GM12878 (cell line): ENCODE measurements at regions not wholly inside any gene's neighbourhood (a gene's known extent, or its start where the extent isn't known, plus 50 kb on each side); places are given as distances from the start of the nearest gene placed in this dataset.

Experiments used
- CEBPB ChIP-seq, 2 experiments: fragments of 150-350 bp in 1 of 2; IDR thresholded peaks; 2 replicates each; pipeline ENCODE4 v1.6.1; 2012 to 2014; ENCODE audit warnings: low read depth in 2 of 2, low read length in 2 of 2, borderline replicate concordance in 1 of 2, inconsistent platforms in 1 of 2
- EED ChIP-seq: sonication (generic); IDR thresholded peaks from 2 replicates; pipeline ENCODE4 v1.6.1; 2016; ENCODE audit warnings: antibody characterized with exemption, low read depth
- EP300 ChIP-seq, 2 experiments: fragments of 150-350 bp in 1 of 2; IDR thresholded peaks; 2 replicates each; pipeline ENCODE4 v1.6.1; 2011 to 2012; ENCODE audit warnings: low read depth in 2 of 2, low read length in 2 of 2, borderline replicate concordance in 1 of 2, improper control_type of control experiment in 1 of 2, inconsistent platforms in 1 of 2; ENCODE audit not compliant: control insufficient read depth in 1 of 2
- EZH2 ChIP-seq: IDR thresholded peaks from 2 replicates; pipeline ENCODE4 v1.6.1; 2012; ENCODE audit warnings: low read depth, mild to moderate bottlenecking, control low read depth, inconsistent platforms, low read length, borderline replicate concordance; ENCODE audit not compliant: control insufficient read depth
- HDAC2 ChIP-seq: fragments of 200-600 bp; sonication (generic); IDR thresholded peaks from 2 replicates; pipeline ENCODE4 v1.6.1; 2017
- MAX ChIP-seq: IDR thresholded peaks from 2 replicates; pipeline ENCODE4 v1.6.1; 2012; ENCODE audit warnings: low read depth, low read length, improper control_type of control experiment
- MEF2A ChIP-seq: IDR thresholded peaks from 2 replicates; pipeline ENCODE4 v1.6.1; 2011; ENCODE audit warnings: low read depth, mild to moderate bottlenecking, low read length, moderate library complexity; ENCODE audit not compliant: insufficient read depth
- POLR2AphosphoS5 ChIP-seq: IDR thresholded peaks from 2 replicates; pipeline ENCODE4 v1.6.1; 2011; ENCODE audit warnings: mild to moderate bottlenecking, low read length, inconsistent platforms
- SMAD1 ChIP-seq: fragments of 450-650 bp; IDR thresholded peaks from 2 replicates; pipeline ENCODE4 v1.6.1; 2018; ENCODE audit warnings: mild to moderate bottlenecking, low read depth; ENCODE audit not compliant: partially characterized antibody
- SP1 ChIP-seq: IDR thresholded peaks from one replicate; pipeline ENCODE4 v1.6.1; 2011; ENCODE audit warnings: low read depth, low read length
- ZNF622 ChIP-seq: fragments of 450-650 bp; IDR thresholded peaks from 2 replicates; pipeline ENCODE4 v1.6.1; 2017; ENCODE audit warnings: mild to moderate bottlenecking, inconsistent platforms
- TF ChIP-seq, protein P1 (sequence below): IDR thresholded peaks from 2 replicates; pipeline ENCODE4 v1.6.1; 2011; ENCODE audit warnings: low read depth, low read length, improper control_type of control experiment, borderline replicate concordance
- TF ChIP-seq, protein P2 (sequence below): fragments of 450-650 bp; IDR thresholded peaks from 2 replicates; pipeline ENCODE4 v1.6.1; 2016; ENCODE audit warnings: mild to moderate bottlenecking
- TF ChIP-seq, protein P3 (sequence below), 3 experiments: IDR thresholded peaks in 2 of 3; conservative IDR thresholded peaks in 1 of 3; 2 replicates each; pipeline ENCODE4 v1.5.1; 2011; ENCODE audit warnings: low read depth in 3 of 3, low read length in 3 of 3, mild to moderate bottlenecking in 3 of 3, control low read depth in 2 of 3, moderate library complexity in 2 of 3, inconsistent platforms in 1 of 3, mixed read lengths in 1 of 3; ENCODE audit not compliant: control insufficient read depth in 2 of 3, insufficient read depth in 1 of 3; ENCODE audit errors: extremely low read depth in 1 of 3

DNA sequence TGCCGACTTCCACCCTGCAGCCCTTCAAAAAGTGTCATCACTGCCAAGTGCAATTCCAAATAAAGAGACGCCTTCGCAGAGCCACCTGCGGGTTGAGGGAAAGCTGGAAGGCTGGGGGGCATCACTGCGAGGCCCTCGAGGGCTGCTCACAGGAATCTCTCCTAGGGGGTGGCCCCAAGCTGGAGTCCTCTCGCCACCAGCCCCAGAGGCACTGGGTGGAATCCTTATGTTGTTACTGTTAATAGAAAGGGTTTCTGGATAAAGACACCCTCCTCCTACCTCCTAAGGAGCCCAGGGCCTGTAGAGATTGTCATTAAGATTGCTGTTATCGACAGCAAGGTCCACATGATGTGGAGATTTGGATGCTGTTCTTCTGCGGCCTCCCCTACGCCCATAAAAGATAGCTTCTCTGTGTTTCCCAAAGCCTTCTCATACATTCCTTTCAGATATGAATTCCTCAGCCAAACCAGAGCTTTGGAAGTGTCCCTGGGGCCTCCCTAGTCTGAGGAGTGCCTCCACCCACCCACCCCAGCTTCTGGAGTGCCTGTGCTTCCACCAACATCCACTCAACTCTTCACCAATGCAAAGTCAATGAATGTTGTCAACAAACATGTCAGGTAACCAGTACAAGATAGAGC, 512.7 kb downstream of the SHQ1 start:
- TF ChIP-seq, protein P1, sequence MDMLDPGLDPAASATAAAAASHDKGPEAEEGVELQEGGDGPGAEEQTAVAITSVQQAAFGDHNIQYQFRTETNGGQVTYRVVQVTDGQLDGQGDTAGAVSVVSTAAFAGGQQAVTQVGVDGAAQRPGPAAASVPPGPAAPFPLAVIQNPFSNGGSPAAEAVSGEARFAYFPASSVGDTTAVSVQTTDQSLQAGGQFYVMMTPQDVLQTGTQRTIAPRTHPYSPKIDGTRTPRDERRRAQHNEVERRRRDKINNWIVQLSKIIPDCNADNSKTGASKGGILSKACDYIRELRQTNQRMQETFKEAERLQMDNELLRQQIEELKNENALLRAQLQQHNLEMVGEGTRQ: no peak
- no peak for TF ChIP-seq MAX
- no peak for TF ChIP-seq CEBPB (IDR thresholded peaks at IDR 0.05; ENCODE audit: borderline replicate concordance in 1 of 2, low read depth in 2 of 2, low read length in 2 of 2)
- TF ChIP-seq, protein P2, sequence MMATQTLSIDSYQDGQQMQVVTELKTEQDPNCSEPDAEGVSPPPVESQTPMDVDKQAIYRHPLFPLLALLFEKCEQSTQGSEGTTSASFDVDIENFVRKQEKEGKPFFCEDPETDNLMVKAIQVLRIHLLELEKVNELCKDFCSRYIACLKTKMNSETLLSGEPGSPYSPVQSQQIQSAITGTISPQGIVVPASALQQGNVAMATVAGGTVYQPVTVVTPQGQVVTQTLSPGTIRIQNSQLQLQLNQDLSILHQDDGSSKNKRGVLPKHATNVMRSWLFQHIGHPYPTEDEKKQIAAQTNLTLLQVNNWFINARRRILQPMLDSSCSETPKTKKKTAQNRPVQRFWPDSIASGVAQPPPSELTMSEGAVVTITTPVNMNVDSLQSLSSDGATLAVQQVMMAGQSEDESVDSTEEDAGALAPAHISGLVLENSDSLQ: no peak
- TF ChIP-seq SMAD1: no peak
- TF ChIP-seq, protein P3, sequence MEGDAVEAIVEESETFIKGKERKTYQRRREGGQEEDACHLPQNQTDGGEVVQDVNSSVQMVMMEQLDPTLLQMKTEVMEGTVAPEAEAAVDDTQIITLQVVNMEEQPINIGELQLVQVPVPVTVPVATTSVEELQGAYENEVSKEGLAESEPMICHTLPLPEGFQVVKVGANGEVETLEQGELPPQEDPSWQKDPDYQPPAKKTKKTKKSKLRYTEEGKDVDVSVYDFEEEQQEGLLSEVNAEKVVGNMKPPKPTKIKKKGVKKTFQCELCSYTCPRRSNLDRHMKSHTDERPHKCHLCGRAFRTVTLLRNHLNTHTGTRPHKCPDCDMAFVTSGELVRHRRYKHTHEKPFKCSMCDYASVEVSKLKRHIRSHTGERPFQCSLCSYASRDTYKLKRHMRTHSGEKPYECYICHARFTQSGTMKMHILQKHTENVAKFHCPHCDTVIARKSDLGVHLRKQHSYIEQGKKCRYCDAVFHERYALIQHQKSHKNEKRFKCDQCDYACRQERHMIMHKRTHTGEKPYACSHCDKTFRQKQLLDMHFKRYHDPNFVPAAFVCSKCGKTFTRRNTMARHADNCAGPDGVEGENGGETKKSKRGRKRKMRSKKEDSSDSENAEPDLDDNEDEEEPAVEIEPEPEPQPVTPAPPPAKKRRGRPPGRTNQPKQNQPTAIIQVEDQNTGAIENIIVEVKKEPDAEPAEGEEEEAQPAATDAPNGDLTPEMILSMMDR (IDR thresholded peaks at IDR 0.05 in 2 of 3, conservative IDR thresholded peaks at IDR 0.05 in 1 of 3; ENCODE audit: control insufficient read depth in 2 of 3, extremely low read depth in 1 of 3, insufficient read depth in 1 of 3, low read depth in 3 of 3, low read length in 3 of 3): no peak
- TF ChIP-seq HDAC2: no peak
- TF ChIP-seq EED: no peak
- no peak for TF ChIP-seq EZH2
- TF ChIP-seq EP300 (IDR thresholded peaks at IDR 0.05; ENCODE audit: borderline replicate concordance in 1 of 2, control insufficient read depth in 1 of 2, low read depth in 2 of 2, low read length in 2 of 2): no peak
- no peak for TF ChIP-seq ZNF622
- no peak for TF ChIP-seq SP1
- TF ChIP-seq POLR2AphosphoS5: no peak
- no peak for TF ChIP-seq MEF2A
